Natural killer cell treated with Interleukin-12 subunit alpha and Interleukin-12 subunit beta and Interleukin-15 and Interleukin-18, amount 100 ng/mL, for 72 hours (primary cell): ENCODE measurements at regions not wholly inside any gene's neighbourhood (a gene's known extent, or its start where the extent isn't known, plus 50 kb on each side); places are given as distances from the start of the nearest gene placed in this dataset.

Experiments
- ATAC-seq, 2 donors: fragments of 150-1000 bp; cut with Tn5 transposase in 1 of 2; sonication (Bioruptor Pico), chemical (Tn5 transposase) in 1 of 2; 2 replicates each; pipeline ENCODE4 v1.10.0; 2021
- DNase-seq: peaks from one replicate; pipeline ENCODE4 v3.0.0; 2022; ENCODE audit warnings: low spot score
- H3K27ac Mint-ChIP-seq, 2 donors: 1 replicate in 1 of 2; 2 replicates in 1 of 2; pipeline ENCODE4 v1.8.0; 2022; ENCODE audit warnings: mixed read lengths in 2 of 2, mild to moderate bottlenecking in 1 of 2, moderate library complexity in 1 of 2
- H3K27me3 Mint-ChIP-seq, 2 donors: 1 replicate in 1 of 2; 2 replicates in 1 of 2; pipeline ENCODE4 v1.8.0; 2022; ENCODE audit warnings: mixed read lengths in 2 of 2
- H3K36me3 Mint-ChIP-seq: one replicate; pipeline ENCODE4 v1.8.0; 2022; ENCODE audit warnings: mixed read lengths
- H3K4me1 Mint-ChIP-seq, 2 donors: 1 replicate in 1 of 2; 2 replicates in 1 of 2; pipeline ENCODE4 v1.8.0; 2022; ENCODE audit warnings: low read depth in 2 of 2, mixed read lengths in 2 of 2, mild to moderate bottlenecking in 1 of 2
- H3K4me3 Mint-ChIP-seq: one replicate; pipeline ENCODE4 v1.8.0; 2022; ENCODE audit warnings: mixed read lengths
- H3K9me3 Mint-ChIP-seq: 2 replicates; pipeline ENCODE4 v1.8.0; 2022; ENCODE audit warnings: mixed read lengths

DNA sequence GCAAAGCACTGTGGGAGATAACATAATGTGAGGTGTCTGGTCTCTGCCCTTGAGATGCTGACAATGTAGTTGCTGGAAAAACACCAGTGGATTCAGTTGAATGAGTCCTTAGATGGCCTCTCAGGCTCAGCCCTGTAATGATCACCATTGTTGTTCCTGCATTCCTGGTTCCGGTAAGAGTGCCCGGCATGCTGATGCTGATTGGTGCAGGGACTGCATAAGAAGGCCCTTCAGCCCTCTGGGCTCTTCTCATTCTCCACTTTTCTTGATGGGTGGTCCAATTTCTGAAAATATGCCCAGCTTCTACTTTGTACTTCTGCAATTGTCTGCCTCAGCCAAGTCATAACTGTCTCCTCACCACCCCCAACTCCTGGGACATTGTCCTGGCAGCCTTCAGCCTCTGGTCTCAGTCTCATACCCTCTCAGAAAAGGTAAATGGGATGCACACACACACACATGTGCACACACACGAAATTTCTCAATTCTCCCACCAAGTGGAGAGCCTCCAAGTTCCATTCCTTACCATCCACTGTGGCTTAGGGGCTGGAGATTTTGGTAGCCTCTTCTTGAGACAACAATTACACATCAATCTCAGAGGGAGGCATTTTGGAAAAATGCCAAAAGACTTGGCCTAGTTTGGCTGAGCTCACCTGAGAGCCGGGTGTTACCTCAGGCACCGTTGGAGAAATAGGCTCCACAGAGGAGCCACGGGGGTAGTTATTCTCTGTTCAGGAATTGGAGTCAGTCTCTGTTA is 314.9 kb downstream of the RPS24 start:
- Mint-ChIP-seq H3K27me3 (peaks cover 4 to 32% of the 10 kb centered on the region in 2 donors), H3K27ac (no peak overlapping the region), H3K36me3 (no peaks in the 10 kb centered on the region), H3K4me1 (no peaks in the 10 kb centered on the region), H3K4me3 (no peak overlapping the region), H3K9me3 (no peaks in the 10 kb centered on the region)
- ATAC-seq, result no peak
- DNase-seq, result peak; percentile 22

DNA sequence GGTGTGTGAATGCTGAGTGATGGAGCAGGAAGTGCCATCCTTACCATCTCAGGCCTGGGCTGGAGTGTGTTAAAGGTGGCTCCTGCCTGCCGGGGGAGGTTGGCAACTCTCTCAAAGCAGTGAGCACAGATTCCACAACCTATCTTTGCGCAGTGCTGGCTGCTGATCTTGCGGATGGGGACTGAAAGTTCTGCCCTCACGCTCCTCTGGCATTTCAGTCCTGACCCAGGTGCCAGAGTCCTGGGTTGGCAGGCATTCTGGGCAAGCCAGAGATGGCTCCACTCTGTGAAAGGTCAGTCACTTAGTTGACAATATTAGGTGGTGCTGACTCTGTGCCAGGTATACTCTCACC is 315.5 kb downstream of the RPS24 start:
- peaks cover 4 to 32% of the 10 kb centered on the region in 2 donors for H3K27me3 Mint-ChIP-seq
- no peaks in the 10 kb centered on the region for H3K4me1 Mint-ChIP-seq
- no peaks in the 10 kb centered on the region for H3K9me3 Mint-ChIP-seq
- ATAC-seq (no peak), DNase-seq (peak; percentile 25)
- no peak overlapping the region for H3K27ac Mint-ChIP-seq
- no peaks in the 10 kb centered on the region for H3K36me3 Mint-ChIP-seq
- no peak overlapping the region for H3K4me3 Mint-ChIP-seq

DNA sequence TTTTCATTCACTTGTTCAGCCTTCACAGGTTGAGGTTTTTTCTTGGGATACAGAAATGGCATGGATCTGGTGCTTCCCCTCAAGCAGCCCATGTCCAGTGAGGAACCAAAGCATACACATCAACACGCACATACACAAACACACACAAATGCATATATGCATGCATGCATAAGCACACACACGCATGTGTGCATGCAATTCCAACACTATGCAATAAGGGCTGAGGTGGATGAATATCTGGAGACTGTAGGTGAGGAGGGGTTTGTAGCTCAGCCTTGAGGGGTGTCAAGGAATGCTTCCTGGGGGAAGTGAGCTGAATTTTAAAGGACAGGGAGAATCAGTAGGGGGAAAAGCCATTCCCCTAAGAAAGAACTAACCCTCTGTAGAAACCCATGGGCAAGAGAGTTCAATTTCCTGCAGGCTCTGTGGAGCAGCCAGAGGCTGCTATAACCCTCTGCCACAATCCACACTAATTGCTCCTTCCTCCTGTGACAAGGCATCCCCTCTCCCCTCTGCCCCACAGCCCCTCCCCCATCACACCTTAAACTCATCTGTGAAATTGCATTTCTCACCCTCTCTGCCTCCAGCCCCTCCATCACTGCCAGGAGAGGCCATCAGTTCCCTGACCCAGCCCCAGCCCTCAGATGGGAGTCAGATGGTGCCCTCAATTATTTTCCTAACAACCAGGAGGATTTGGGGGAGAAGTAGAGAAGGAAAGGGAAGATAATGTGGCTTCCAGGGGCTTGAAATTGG is 316.4 kb downstream of the RPS24 start:
- no peaks in the 10 kb centered on the region for H3K36me3 Mint-ChIP-seq
- no peak overlapping the region for H3K27ac Mint-ChIP-seq
- H3K4me1 Mint-ChIP-seq, result no peaks in the 10 kb centered on the region
- no peak overlapping the region for H3K4me3 Mint-ChIP-seq
- H3K9me3 Mint-ChIP-seq, result no peaks in the 10 kb centered on the region
- peaks cover 4 to 25% of the 10 kb centered on the region in 2 donors for H3K27me3 Mint-ChIP-seq
- ATAC-seq (no peak), DNase-seq (peak; percentile 22)

DNA sequence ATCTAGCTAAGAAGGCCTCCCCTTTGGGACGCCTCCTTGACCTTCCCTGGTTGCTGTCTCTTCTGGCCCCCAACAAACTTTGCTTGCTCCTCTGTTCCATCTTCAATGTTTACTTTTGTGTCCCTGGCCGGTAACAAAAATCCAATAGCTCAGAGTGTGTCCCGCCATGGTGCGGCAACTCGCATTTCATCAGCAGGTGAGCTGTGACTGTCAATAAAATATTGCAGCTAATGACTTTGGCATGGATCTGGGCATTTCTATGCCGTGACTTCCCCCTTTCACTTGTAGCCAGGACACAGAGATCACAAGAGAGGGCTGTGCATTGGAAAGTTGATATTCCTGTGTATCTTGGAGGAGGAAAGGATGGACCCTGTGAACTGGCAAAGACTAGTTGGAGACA is 317.6 kb downstream of the RPS24 start:
- DNase-seq (peak; percentile 28), ATAC-seq (no peak)
- Mint-ChIP-seq H3K9me3 (no peaks in the 10 kb centered on the region), H3K36me3 (no peaks in the 10 kb centered on the region), H3K27me3 (peaks cover 4 to 13% of the 10 kb centered on the region in 2 donors), H3K4me1 (no peaks in the 10 kb centered on the region), H3K4me3 (no peak overlapping the region), H3K27ac (no peak overlapping the region)

DNA sequence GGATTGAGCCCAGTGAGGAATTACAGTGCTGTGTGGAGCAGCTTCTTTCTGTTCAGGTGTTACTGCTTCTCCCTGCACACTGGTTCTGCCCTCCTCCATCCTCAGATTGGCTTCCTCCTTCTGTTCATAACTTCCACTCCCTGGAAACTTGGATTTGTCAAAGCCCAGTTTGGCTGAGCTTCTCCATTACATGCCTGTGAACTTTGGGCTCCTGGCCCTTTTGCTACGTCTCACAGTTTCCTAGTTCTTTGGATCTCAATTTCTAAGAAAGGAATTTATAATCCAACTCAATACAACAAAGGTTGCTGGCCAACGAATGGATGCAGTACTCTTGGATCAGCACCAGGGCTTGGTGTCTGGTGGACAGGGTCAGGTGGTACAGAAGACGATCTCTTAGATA is 318.1 kb downstream of the RPS24 start:
- Mint-ChIP-seq H3K9me3 (no peaks in the 10 kb centered on the region), H3K27ac (no peak overlapping the region), H3K4me3 (no peak overlapping the region), H3K36me3 (no peaks in the 10 kb centered on the region), H3K27me3 (peaks cover 2 to 7% of the 10 kb centered on the region in 2 donors), H3K4me1 (no peaks in the 10 kb centered on the region)
- no peak for DNase-seq
- ATAC-seq, result no peak

DNA sequence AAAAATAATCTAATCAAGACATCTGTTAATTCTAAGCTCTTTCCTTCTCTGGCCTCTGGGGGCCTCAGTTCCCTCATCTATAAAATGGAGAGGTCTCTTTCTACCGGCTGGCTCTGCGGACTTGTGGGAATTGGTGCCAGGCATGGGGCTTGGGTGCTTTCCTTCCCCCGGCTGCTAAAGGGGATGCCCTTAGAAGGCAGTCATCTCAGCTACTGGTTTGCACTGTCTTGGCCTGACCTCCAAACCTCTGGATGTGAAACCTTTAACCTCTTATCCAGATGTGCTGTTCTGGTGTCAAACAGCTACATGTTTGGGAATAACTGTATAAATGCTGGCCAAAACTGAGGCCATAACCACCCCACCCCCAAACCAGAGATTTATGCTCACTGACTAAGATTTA is 320.0 kb downstream of the RPS24 start:
- H3K27me3 Mint-ChIP-seq, result peaks cover 0 to 2% of the 10 kb centered on the region in 2 donors
- no peaks in the 10 kb centered on the region for H3K36me3 Mint-ChIP-seq
- H3K4me1 Mint-ChIP-seq, result no peaks in the 10 kb centered on the region
- H3K4me3 Mint-ChIP-seq, result no peak overlapping the region
- H3K27ac Mint-ChIP-seq, result no peak overlapping the region
- no peaks in the 10 kb centered on the region for H3K9me3 Mint-ChIP-seq
- no peak for ATAC-seq
- no peak for DNase-seq

DNA sequence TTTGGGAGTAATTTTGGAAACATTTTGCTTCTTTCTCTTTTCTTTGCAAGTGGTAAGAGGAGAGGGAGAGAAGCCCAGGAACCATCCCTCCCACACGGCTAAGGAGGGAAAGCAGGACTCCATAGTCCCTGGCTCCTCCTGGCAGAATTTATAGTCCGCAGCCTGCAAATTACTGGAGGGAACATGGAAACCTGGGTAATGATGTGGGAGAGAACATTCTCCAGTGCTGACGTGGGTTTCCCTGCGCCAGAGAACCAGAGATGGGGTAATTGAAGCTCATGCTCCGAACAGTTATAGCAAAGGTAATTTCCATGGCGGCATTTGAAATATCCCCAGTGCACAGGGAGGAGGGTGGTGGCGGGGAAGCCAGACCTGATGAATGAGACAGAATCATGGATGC is 320.4 kb downstream of the RPS24 start:
- ATAC-seq (no peak), DNase-seq (no peak)
- Mint-ChIP-seq H3K4me3 (no peak overlapping the region), H3K9me3 (no peaks in the 10 kb centered on the region), H3K36me3 (no peaks in the 10 kb centered on the region), H3K27ac (no peak overlapping the region), H3K4me1 (no peaks in the 10 kb centered on the region), H3K27me3 (peaks cover 0 to 2% of the 10 kb centered on the region in 2 donors)

DNA sequence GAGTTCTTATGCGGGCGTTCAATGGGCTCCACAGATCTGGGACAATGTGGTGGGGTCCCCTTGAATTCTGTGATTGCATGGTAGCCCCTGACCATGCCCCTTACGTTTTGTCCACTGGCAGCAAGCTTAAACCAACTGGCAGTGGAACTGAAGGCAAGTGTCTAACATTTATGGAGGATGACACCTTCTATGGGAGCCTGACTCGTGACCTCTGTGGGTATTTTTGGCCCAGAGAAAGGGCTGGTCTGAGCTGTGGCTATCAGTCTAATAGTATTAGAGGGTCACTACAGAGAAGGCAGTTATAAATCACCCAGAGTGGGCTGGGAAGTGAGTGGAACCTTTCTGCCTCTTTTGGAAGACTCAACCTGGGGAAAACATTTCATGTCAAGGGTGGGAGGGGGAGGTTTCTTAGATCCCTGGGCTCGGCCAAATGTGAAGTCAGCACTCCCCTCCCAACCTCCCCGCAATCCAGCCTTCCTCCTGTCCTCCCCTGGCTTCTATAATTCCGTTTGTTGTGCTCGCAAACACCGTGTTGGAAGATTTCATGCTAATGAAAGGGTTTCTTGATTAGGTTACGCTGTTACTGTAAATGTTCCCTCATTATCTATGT is 322.7 kb downstream of the RPS24 start:
- no peaks in the 10 kb centered on the region for H3K9me3 Mint-ChIP-seq
- DNase-seq, result peak; percentile 40
- H3K4me1 Mint-ChIP-seq, result no peaks in the 10 kb centered on the region
- H3K27ac Mint-ChIP-seq, result no peak overlapping the region
- no peak overlapping the region for H3K4me3 Mint-ChIP-seq
- peaks cover 0 to 2% of the 10 kb centered on the region in 2 donors for H3K27me3 Mint-ChIP-seq
- no peak for ATAC-seq
- H3K36me3 Mint-ChIP-seq, result no peaks in the 10 kb centered on the region

DNA sequence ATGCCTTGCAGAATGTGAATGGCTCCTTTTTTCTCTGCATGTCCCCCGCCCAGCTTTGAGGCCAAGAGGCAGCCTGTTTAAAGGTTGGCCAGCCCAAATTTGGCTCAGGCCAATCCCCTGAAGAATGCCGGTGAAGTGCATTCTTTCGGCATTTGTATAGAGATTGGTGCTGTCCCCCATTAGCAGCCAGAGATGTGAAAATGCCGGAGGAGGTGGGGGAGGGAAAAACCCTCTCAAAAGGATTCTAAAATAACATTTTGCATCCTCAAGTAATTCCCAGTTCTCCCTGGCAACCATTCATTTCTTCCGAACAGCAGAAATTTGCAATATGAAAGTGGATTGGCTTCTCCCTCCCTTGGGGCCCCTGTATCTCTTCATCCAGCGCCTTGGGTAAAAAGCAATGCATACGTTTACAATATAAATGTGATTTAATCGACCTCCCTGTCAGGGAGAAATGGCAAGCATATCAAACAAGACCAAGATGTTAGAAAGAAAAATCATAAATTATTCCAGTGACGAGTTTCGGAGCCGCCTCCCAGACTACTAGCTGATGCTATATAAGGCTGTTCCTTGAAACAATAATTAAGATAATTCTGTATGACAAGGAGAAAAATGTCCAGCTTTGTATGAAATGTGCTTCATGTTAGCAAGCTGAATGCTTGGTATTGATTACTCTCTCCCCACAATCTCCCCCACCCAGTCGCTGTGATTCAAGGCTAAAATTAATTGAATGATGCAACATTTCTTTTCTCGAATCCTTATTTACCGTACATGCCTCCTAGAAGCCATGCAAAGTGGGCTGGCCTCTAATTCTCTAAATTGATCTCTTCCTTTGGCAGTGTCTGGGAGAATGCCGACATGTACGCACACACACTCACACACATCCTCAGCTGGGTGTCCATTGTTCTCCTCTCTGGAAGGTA is 323.7 kb downstream of the RPS24 start:
- Mint-ChIP-seq H3K4me3 (no peak overlapping the region), H3K4me1 (peaks cover 9% of the 10 kb centered on the region in 2 donors), H3K27ac (no peak overlapping the region), H3K36me3 (no peaks in the 10 kb centered on the region), H3K9me3 (no peaks in the 10 kb centered on the region), H3K27me3 (peaks cover 0 to 2% of the 10 kb centered on the region in 2 donors)
- ATAC-seq (no peak), DNase-seq (peak; percentile 55)

DNA sequence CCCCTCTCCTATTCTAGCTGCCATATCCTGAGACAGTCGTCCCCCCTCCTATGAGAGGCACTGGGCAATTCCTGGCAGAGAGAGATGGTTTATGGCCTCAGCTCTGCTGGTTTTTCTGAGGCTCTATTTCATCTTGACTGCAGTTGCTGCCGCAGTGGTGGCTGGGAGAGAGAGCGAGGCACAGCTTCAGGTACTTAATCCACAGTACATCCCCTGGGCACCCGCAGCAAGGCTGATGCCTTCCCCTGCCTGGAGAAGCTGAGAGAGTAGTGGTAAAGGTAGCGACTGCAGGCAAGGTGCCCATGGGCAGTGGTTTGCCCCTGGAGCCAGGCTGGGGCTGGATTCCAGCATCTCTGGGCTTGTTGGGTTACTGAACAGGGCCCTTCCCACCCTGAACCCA is 324.7 kb downstream of the RPS24 start:
- Mint-ChIP-seq H3K36me3 (no peaks in the 10 kb centered on the region), H3K27ac (no peak overlapping the region), H3K4me3 (no peak overlapping the region), H3K9me3 (no peaks in the 10 kb centered on the region), H3K4me1 (peaks cover 12 to 15% of the 10 kb centered on the region in 2 donors), H3K27me3 (peaks cover 0 to 2% of the 10 kb centered on the region in 2 donors)
- DNase-seq, result peak; percentile 46
- ATAC-seq, result no peak

DNA sequence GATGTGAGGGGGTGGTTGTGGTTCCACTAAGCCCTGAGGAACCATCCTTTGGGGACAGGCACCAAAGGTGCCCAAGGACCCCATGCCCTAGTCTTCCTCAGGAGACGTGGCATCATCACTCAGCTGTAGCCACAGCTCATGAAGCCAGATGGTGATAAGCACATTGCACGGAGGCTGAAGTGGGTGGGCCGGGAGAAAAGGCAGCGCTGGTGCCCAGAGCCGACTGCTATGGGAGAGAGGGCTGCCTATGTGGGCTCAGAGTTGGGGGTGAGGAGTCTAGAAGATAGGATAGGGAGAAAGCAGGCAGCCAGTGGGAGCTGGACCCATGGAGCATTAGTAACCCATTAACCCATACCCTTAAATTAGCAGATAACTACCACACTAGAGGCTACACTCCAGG is 325.3 kb downstream of the RPS24 start:
- no peak for ATAC-seq
- Mint-ChIP-seq H3K27me3 (peaks cover 0 to 2% of the 10 kb centered on the region in 2 donors), H3K4me1 (peaks cover 12 to 17% of the 10 kb centered on the region in 2 donors), H3K36me3 (no peaks in the 10 kb centered on the region), H3K9me3 (no peaks in the 10 kb centered on the region), H3K27ac (no peak overlapping the region), H3K4me3 (no peak overlapping the region)
- DNase-seq, result no peak

DNA sequence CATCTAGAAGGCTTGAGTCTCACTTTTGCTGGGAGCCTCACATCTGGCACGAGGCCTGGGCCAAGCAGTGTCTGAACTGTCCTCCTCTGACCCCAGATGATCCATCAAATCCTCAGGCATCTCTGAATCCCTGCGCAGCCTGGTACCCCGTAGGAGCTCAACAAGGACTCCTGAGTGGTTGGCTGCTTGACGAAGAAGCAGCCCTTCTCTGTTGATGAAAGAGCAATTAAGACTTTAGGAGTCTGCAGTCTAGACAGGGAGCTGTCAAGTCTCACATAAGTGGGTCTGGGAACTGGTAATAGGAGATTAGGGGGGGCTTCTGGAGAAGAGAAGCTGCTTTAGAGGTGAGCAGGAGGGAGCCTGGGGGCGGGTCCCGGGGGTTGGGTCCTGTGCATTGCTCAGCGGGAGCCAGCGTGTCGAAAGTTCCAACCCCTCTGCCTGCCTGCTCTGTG is 326.0 kb downstream of the RPS24 start:
- H3K4me3 Mint-ChIP-seq, result no peak overlapping the region
- peaks cover 0 to 2% of the 10 kb centered on the region in 2 donors for H3K27me3 Mint-ChIP-seq
- peaks cover 12 to 17% of the 10 kb centered on the region in 2 donors for H3K4me1 Mint-ChIP-seq
- ATAC-seq (no peak), DNase-seq (peak; percentile 56)
- H3K36me3 Mint-ChIP-seq, result no peaks in the 10 kb centered on the region
- H3K27ac Mint-ChIP-seq, result no peak overlapping the region
- no peaks in the 10 kb centered on the region for H3K9me3 Mint-ChIP-seq

DNA sequence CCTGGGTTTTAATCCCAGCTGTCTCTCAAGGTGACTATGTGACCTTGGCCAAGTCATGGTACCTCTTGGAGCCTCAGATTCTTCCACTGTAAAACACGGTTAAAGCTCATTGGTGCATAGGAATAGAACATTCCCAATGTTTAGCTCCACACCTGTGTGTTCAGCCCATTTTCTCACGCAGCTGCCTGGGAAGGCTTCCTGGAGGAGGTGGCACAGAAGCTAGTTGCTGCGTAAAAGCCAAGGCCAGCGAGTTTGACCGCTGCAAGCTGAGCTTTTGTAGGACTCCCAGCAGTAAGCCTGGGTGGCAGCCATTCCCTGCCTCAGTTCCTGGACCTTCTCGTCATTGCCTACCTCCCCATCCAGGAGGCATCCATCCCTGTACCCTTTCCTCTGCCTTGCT is 326.6 kb downstream of the RPS24 start:
- Mint-ChIP-seq H3K9me3 (no peaks in the 10 kb centered on the region), H3K4me1 (peaks cover 12 to 17% of the 10 kb centered on the region in 2 donors), H3K4me3 (no peak overlapping the region), H3K36me3 (no peaks in the 10 kb centered on the region), H3K27ac (no peak overlapping the region), H3K27me3 (peaks cover 0 to 2% of the 10 kb centered on the region in 2 donors)
- DNase-seq, result peak; percentile 49
- no peak for ATAC-seq
